Heart left ventricle (tissue), 13 donors: ENCODE measurements at regions not wholly inside any gene's neighbourhood (a gene's known extent, or its start where the extent isn't known, plus 50 kb on each side); places are given as distances from the start of the nearest gene placed in this dataset.

Experiments used
- CTCF ChIP-seq, 12 donors: fragments of 200-600 bp; sonication (generic) in 4 of 12; IDR thresholded peaks; one replicate each; pipeline versions ENCODE4 v1.5.0 to v1.8.0; 2018 to 2022; ENCODE audit warnings: antibody characterized with exemption in 12 of 12, mild to moderate bottlenecking in 5 of 12
- POLR2A ChIP-seq, 2 donors: fragments of 450-650 bp; IDR thresholded peaks; one replicate each; pipeline ENCODE4 v1.6.1; 2017; ENCODE audit warnings: antibody characterized with exemption in 2 of 2, mild to moderate bottlenecking in 2 of 2, moderate library complexity in 2 of 2
- donor health status: ischemic (EF 13 %, LVEDD 7.1; RV severe dilation, severe dysfunction).
- donor health status: DM: no; HTN: yes; CAD: no.
- donor health status: DM: no; HTN: no; CAD: no.
- donor health status: ischemic (EF 25% LVEDD 6.9; RV normal size, moderate dysfunction).
- donor health status: ischemic (EF 25% LVEDD 5.7; RV mildly dilated, moderate dysfunction).
- donor health status: ischemic (EF 35%, LVEDD 5.7; RV mildly dilated, moderate dysfunction).
- donor health status: nonischemic (EF 11% LVEDD 7.7; RV severe dilation, severe dysfunction).
- donor health status: DM: yes; HTN: yes; CAD: no.
- donor health status: PGD.
- donor health status: ischemic (EF 29% LVEDD 5.4; RV normal size, mild dysfunction).
- donor health status: nonischemic (EF 23%, LVEDD 6.1; RV moderate dilation, normal function).

GRCh38 chr5:68384936-68385594 lies 169.5 kb downstream of the PIK3R1 start:
- TF ChIP-seq CTCF (IDR thresholded peaks at IDR 0.05) (no peak), POLR2A (IDR thresholded peaks at IDR 0.05) (no peak)
